Transverse colon (tissue), 4 donors: ENCODE measurements at regions not wholly inside any gene's neighbourhood (a gene's known extent, or its start where the extent isn't known, plus 50 kb on each side); places are given as distances from the start of the nearest gene placed in this dataset.

ENCODE experiments used
- DNase-seq: peaks from one replicate; pipeline ENCODE4 v3.0.0-alpha.2; 2019
- H3K27ac ChIP-seq, 4 donors: fragments of 200-600 bp; sonication (generic); 2 replicates each; pipeline ENCODE4 v1.5.1; 2016 to 2018; ENCODE audit warnings: inconsistent platforms in 4 of 4
- H3K27me3 ChIP-seq: fragments of 200-600 bp; sonication (generic); 2 replicates; pipeline ENCODE4 v1.5.1; 2017; ENCODE audit warnings: inconsistent platforms
- H3K36me3 ChIP-seq, 4 donors: fragments of 200-600 bp; sonication (generic); 2 replicates each; pipeline ENCODE4 v1.5.1; 2017 to 2019; ENCODE audit warnings: inconsistent platforms in 4 of 4
- H3K4me1 ChIP-seq, 4 donors: fragments of 200-600 bp; sonication (generic); 2 replicates each; pipeline ENCODE4 v1.5.1; 2017 to 2020; ENCODE audit warnings: inconsistent platforms in 4 of 4
- H3K4me3 ChIP-seq, 4 donors: fragments of 200-600 bp; sonication (generic); 1 replicate in 1 of 4; 2 replicates in 3 of 4; pipeline versions ENCODE4 v1.5.1 to v1.6.1; 2017 to 2019; ENCODE audit warnings: inconsistent platforms in 4 of 4
- H3K9me3 ChIP-seq, 2 donors: fragments of 200-600 bp; sonication (generic); 2 replicates each; pipeline ENCODE4 v1.5.1; 2017 to 2019; ENCODE audit warnings: inconsistent platforms in 2 of 2
- EP300 ChIP-seq: sonication (generic); formaldehyde crosslinking; IDR thresholded peaks from one replicate; pipeline ENCODE4 v1.6.1; 2017; ENCODE audit warnings: antibody characterized with exemption, low read depth
- POLR2A ChIP-seq: fragments of 450-650 bp; IDR thresholded peaks from one replicate; pipeline ENCODE4 v1.6.1; 2016; ENCODE audit warnings: antibody characterized with exemption, mild to moderate bottlenecking, moderate library complexity
- POLR2AphosphoS5 ChIP-seq, 3 donors: sonication (generic); formaldehyde crosslinking; IDR thresholded peaks; one replicate each; pipeline ENCODE4 v1.6.1; 2016; ENCODE audit warnings: antibody characterized with exemption in 3 of 3
- WGBS, 2 donors: methylation state at CpG; one replicate each; pipeline ENCODE4 v1.1.5; 2018; ENCODE audit warnings: low coverage in 1 of 2; 5-methylcytosine and 5-hydroxymethylcytosine counted together
- in situ Hi-C, 4 donors: fragments of 200-750 bp; cut with MboI; loops; one replicate each; pipeline versions ENCODE4 v1.15.0 to v1.15.1; 2017; ENCODE audit warnings: low sequenced_read_pairs in 3 of 4, low pct_ligation_motif_present in 1 of 4, low pct_unique_long_range_greater_than_20kb in 1 of 4
- intact Hi-C: fragments of 100-400 bp; cut with DNase I; formaldehyde crosslinking; loops from one replicate; pipeline ENCODE4 v1.15.1; 2023; ENCODE audit warnings: low total_unique reads
- TF ChIP-seq, protein P1 (sequence below), 5 experiments: fragments of 200-600 bp in 3 of 5; fragments of 450-650 bp in 2 of 5; sonication (generic) in 3 of 5; IDR thresholded peaks; 1 replicate in 2 of 5; 2 replicates in 3 of 5; pipeline ENCODE4 v1.5.1; 2016 to 2017; ENCODE audit warnings: antibody characterized with exemption in 5 of 5, inconsistent platforms in 3 of 5, mild to moderate bottlenecking in 2 of 5, moderate library complexity in 1 of 5

DNA sequence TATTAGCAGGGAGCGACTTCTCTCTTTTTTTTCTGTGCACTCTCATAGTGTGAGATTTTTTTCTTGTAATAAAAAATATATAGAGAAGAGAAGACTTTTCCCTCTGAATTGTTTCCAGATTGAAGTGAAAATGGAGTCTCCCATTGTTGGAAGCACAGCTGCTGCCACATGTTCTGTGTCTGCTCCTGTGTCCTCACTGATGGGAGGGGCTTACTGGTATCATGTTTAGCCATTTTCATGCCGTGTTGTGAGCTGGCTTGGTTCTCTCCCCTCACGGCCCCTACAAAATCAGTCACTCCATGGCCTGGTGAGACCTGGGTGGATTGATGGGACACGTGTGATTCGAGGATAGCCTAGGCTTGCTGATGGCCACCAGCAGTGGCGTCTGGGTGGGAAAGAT lies 379.7 kb upstream of the DDHD1 start:
- in situ Hi-C loops = loop anchor here (10.0 to 25.0 kb wide), 3 partner anchors 654 to 804 kb away; no protein-coding TSS in a partner anchor

DNA sequence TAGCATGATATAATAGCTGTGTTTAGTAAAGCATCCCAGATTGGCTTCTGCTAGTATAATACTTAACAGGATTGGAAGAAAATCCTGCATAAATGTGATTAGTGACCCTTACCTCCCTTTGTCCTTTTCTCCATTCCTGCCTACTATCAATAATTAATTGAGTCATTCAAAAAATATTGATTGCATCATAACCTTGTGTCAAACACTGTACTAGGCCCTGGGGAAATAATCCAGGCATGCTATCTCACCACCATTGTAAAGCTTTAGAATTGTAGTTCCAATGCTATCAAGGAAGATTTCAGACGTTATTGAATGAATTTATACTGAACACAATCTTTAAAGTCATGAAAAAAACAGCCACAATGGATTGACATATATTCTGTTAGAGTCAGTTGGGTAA lies 378.6 kb upstream of the DDHD1 start:
- in situ Hi-C loops (loop anchor here (10.0 to 25.0 kb wide), 3 partner anchors 656 to 806 kb away; no protein-coding TSS in a partner anchor), intact Hi-C loops (loop anchor here (10.0 kb wide), 1 partner anchor 803 kb away; no protein-coding TSS in a partner anchor)
- 60 to 70% methylated on average over 1 of the region's 1 CpG for WGBS, 2 donors

More for the DNA sequence above, 379.7 kb upstream of the DDHD1 start:
- 69 to 75% methylated on average over 1 to 6 of the region's 6 CpGs for WGBS, 2 donors
- Histone ChIP-seq H3K27me3 (no peaks in the 10 kb centered on the region), H3K36me3 (no peaks in the 10 kb centered on the region), H3K4me1 (peaks cover 0 to 11% (median 3%) of the 10 kb centered on the region in 4 donors), H3K9me3 (no peaks in the 10 kb centered on the region), H3K4me3 (no peak overlapping the region), H3K27ac (no peak overlapping the region)
- TF ChIP-seq POLR2AphosphoS5 (IDR thresholded peaks at IDR 0.05) (no peak), EP300 (no peak), POLR2A (no peak)
- TF ChIP-seq, protein P1, sequence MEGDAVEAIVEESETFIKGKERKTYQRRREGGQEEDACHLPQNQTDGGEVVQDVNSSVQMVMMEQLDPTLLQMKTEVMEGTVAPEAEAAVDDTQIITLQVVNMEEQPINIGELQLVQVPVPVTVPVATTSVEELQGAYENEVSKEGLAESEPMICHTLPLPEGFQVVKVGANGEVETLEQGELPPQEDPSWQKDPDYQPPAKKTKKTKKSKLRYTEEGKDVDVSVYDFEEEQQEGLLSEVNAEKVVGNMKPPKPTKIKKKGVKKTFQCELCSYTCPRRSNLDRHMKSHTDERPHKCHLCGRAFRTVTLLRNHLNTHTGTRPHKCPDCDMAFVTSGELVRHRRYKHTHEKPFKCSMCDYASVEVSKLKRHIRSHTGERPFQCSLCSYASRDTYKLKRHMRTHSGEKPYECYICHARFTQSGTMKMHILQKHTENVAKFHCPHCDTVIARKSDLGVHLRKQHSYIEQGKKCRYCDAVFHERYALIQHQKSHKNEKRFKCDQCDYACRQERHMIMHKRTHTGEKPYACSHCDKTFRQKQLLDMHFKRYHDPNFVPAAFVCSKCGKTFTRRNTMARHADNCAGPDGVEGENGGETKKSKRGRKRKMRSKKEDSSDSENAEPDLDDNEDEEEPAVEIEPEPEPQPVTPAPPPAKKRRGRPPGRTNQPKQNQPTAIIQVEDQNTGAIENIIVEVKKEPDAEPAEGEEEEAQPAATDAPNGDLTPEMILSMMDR (IDR thresholded peaks at IDR 0.05) = no peak
- intact Hi-C loops = loop anchor here (10.0 kb wide), 1 partner anchor 802 kb away; no protein-coding TSS in a partner anchor
- no peak for DNase-seq

DNA sequence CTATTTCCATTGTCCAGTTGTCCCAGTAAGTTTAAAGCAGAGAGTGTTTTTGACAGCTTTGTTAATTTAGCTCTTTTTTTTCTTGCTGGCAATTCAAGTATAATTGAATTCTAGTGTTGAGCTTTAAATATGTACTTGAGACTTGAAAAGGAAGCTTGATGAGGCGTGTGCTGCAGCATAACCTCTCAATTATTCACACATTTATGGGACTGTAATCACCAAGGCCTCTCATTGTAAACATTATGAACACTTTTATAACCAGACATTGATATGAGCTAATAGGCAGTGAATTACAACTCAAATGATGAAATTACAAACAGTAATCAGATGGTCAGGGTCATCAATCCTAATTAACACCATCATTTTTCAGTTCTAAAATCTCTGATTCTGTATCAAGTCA lies 378.0 kb upstream of the DDHD1 start:
- H3K4me1 ChIP-seq = no peaks in the 10 kb centered on the region
- 20 to 35% methylated on average over 1 of the region's 1 CpG for WGBS, 2 donors
- no peaks in the 10 kb centered on the region for H3K9me3 ChIP-seq
- H3K36me3 ChIP-seq = no peaks in the 10 kb centered on the region
- H3K27me3 ChIP-seq = no peaks in the 10 kb centered on the region
- TF ChIP-seq, protein P1 (IDR thresholded peaks at IDR 0.05) = no peak
- TF ChIP-seq EP300 (no peak), POLR2A (no peak), POLR2AphosphoS5 (IDR thresholded peaks at IDR 0.05) (no peak)
- in situ Hi-C loops = loop anchor here (10.0 to 25.0 kb wide), 3 partner anchors 656 to 806 kb away; no protein-coding TSS in a partner anchor
- no peak overlapping the region for H3K4me3 ChIP-seq
- intact Hi-C loops = loop anchor here (10.0 kb wide), 1 partner anchor 804 kb away; no protein-coding TSS in a partner anchor
- no peak overlapping the region for H3K27ac ChIP-seq
- no peak for DNase-seq

More for the DNA sequence above, 378.6 kb upstream of the DDHD1 start:
- H3K36me3 ChIP-seq = no peaks in the 10 kb centered on the region
- no peaks in the 10 kb centered on the region for H3K4me1 ChIP-seq
- H3K27me3 ChIP-seq = no peaks in the 10 kb centered on the region
- TF ChIP-seq, protein P1 (IDR thresholded peaks at IDR 0.05) = no peak
- no peak for TF ChIP-seq POLR2A
- no peak for TF ChIP-seq POLR2AphosphoS5 (IDR thresholded peaks at IDR 0.05)
- TF ChIP-seq EP300 = no peak
- H3K9me3 ChIP-seq = no peaks in the 10 kb centered on the region
- DNase-seq = no peak
- no peak overlapping the region for H3K4me3 ChIP-seq
- H3K27ac ChIP-seq = no peak overlapping the region

DNA sequence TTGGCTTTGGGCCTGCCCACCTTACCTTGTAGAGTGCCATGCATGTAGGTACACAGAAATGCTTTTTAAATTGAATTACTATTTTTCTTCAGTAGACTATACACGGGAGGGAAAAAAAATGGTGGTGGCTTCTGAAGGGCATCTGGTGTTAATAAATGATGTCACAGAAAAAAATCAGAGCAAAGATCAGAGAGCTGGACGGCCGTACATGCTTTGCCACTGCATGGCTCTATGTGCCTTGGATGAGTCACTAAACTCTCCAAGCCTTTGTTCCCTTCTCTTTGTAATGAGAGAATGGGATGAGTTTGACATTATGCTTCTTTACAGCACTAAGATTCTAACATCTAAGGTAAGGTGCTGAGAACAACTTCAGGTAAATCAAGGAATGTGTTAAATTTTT lies 376.4 kb upstream of the DDHD1 start:
- TF ChIP-seq, protein P1 (IDR thresholded peaks at IDR 0.05) = no peak
- in situ Hi-C loops = loop anchor here (25.0 kb wide), 2 partner anchors 658 to 808 kb away; no protein-coding TSS in a partner anchor
- WGBS, 2 donors = 84 to 94% methylated on average over 3 of the region's 3 CpGs
- no peaks in the 10 kb centered on the region for H3K9me3 ChIP-seq
- DNase-seq = no peak
- H3K4me1 ChIP-seq = peaks cover 0 to 6% (median 0%) of the 10 kb centered on the region in 4 donors
- H3K36me3 ChIP-seq = no peaks in the 10 kb centered on the region
- H3K27me3 ChIP-seq = no peaks in the 10 kb centered on the region
- no peak overlapping the region for H3K27ac ChIP-seq
- no peak overlapping the region for H3K4me3 ChIP-seq
- intact Hi-C loops = no loop called here
